Astrocyte of the hippocampus (primary cell): ENCODE measurements at regions not wholly inside any gene's neighbourhood (a gene's known extent, or its start where the extent isn't known, plus 50 kb on each side); places are given as distances from the start of the nearest gene placed in this dataset.

Experiments
- DNase-seq: peaks from one replicate; pipeline ENCODE4 v3.0.0; 2011; ENCODE audit warnings: low read depth, low spot score

DNA sequence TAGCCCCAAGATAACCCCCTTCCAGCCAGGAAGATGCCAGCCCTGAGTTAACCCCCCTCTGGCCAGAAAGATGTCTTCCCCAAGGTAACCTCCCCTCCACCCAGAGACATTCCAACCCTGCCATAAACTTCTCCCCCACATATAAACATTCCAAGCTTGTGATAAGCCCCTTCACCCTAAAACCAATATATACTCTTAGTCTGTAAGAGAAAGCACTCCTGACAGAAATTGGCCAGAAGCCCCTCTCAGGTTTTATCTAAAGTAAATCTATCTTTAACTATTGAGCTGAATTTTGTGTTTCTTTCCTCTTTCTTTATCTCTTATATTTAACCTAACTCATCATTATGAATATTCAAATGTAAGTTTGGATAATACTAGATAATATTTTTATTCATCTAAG, 1775.8 kb upstream of the MIR17HG start:
- DNase-seq = no peak

DNA sequence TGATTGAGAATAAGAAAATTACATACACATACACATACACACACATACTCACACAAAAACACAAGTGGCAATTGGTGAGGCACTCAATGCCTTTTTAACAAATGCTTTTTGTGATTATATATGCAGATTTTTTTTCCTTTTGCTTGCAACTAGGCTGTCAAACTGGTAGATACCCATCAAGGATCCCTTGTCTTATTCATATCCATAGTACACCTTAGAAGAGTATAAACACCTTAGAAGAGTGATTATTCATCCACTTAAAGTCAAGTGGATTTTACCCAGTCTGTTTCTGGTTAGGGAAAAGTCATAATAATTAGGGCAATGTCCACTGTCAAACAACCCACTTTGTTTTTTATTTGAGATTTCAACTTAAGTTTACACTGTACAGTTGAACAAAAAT, 1773.4 kb upstream of the MIR17HG start:
- no peak for DNase-seq

GRCh38 chr13:89577301-89577700, 1770.2 kb upstream of the MIR17HG start:
- no peak for DNase-seq

DNA sequence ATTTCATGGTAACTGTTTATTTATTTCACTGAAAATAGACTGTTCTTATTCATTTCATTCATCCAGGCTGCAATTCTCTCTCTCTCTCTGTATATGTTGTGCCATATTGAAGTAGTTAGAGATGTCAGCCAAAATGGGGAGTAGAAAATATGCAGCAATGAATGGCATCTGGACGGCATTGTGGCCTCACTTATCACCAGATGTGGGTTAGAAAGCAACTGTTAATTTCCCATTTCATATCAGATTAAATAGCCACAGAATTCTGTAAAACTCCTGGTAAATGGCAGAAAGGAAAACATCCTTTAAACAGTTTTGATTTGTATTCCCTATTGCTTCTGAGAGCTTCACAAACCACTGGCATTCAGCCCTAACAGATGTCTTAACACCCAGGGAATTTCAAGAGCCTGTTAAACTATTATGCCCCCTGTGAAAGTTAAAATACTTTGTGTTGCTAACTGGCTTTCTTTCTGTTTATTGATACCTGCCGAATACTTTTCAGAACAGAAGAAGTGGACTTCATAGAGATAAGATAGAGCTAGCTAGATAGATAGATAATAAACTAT, 1763.3 kb upstream of the MIR17HG start:
- peak; percentile 61 for DNase-seq

DNA sequence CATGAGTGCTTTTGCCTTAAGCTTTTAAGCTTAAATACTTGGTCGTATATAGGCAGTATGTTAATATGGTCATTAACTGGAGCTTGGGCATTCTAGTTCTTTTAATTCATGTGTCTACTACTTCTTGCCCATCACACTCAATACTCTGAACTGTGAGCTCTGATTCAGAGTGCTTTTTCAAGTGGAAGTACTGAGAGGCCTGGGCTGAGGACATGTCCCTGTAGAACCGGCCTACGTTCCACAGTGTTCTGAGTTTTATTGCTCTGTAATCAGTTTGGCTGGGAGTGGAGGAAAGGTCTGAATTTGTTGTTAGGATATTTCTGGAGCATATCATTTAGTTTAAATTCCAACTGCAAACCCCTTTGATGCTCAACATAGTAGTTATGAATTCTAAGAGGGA, 1744.8 kb upstream of the MIR17HG start:
- no peak for DNase-seq

GRCh38 chr13:89603187-89603586, 1744.3 kb upstream of the MIR17HG start:
- no peak for DNase-seq

DNA sequence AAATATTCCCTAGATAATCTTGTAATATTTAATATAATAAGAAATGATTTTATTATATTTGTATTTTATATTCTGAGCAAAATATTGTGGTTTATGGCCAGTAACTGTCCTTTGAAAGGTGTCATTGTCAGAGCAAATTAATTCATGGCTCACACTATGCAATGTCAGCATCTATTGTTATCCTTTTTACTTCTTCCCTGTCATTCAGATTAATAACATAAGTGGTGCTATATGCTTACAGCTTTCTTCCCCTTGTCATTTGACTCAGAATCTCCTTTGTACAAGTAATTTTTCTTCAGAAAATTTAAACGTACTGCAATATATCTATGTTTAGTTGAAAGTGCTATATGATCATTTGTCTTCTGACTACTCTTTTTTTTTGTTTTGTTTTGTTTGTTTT, 1738.2 kb upstream of the MIR17HG start:
- DNase-seq = no peak

DNA sequence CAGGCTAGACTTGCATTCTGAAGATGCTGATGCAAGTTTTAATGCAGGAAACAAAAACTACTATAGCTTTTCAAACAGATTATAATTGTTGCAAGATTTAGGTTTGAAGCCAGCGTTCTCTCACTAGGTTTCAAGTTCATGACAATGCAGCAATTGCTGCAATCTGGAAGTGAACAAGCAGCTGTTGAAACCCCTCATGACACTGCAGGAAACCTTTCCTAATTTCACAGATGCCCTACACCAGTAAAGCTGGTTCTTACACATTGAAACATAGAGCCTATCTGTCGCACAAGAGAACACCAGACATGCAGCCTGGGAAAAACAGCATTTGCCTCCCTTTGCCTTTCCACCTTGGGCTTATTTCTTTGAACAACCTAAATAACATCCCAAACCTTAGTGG, 1737.2 kb upstream of the MIR17HG start:
- no peak for DNase-seq

- DNase-seq = no peak
Measured at GRCh38 chr13:89610881-89611280, 1736.6 kb upstream of the MIR17HG start.

DNA sequence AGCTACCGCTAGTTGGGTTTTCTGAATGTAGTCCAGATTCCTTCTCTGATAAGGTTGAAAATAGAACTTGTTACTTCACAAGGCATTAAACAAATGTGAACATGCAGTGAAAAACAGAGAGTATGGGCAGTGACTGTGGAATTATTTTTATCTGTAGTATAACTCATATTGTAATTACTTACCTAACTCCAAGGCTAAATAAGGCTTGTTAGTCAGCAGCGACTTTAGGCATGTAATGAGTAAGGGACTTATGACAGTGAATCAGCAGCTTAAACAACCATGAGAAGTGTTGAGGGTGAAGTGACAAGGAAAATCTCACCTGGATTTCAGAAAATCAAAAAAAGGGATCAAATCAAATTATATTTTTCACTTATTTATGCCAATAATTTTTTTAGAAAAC, 1719.5 kb upstream of the MIR17HG start:
- DNase-seq = peak; percentile 14

GRCh38 chr13:89628567-89628966, 1718.9 kb upstream of the MIR17HG start:
- DNase-seq = no peak

DNA sequence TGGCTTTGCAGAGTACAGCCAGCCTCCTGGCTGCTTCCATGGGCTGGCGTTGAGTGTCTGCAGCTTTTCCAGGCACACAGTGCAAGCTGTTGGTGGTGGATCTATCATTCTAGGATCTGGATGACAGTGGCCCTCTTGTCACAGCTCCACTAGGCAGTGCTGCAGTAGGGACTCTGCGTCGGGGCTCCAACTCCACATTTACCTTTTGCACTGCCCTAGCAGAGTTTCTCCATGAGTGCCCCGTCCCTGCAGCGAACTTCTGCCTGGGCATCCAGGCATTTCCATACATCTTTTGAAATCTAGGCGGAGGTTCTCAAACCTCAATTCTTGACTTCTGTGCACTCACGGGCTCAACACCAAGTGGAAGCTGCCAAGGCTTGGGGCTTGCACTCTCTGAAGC, 1697.3 kb upstream of the MIR17HG start:
- no peak for DNase-seq

GRCh38 chr13:89660752-89661151, 1686.7 kb upstream of the MIR17HG start:
- DNase-seq = no peak

- no peak for DNase-seq
Measured at GRCh38 chr13:89673789-89674311, 1673.6 kb upstream of the MIR17HG start.

GRCh38 chr13:89678466-89679121, 1668.9 kb upstream of the MIR17HG start:
- no peak for DNase-seq

DNA sequence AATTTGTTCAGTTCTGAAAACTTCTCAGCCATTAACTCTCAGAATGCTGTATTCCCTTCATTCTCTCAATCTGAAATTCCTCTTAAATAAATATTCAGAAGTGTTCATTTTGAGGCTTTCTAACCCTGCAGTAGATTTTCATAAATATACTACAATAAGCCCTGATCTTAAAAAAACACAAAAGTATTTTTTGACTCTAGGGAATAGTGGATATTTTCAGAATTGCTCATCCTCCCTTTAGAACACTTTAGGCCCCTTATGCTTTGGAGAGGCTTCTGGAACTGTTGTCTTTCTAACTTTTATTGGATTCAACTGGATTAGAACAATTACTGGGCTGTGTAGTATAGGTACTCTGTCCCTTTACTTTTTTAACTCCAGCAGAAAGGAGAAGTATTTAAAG, 1662.6 kb upstream of the MIR17HG start:
- DNase-seq = no peak

GRCh38 chr13:89686171-89686570, 1661.3 kb upstream of the MIR17HG start:
- DNase-seq = no peak

GRCh38 chr13:89687066-89687465, 1660.4 kb upstream of the MIR17HG start:
- no peak for DNase-seq

GRCh38 chr13:89688918-89689317, 1658.6 kb upstream of the MIR17HG start:
- no peak for DNase-seq

DNA sequence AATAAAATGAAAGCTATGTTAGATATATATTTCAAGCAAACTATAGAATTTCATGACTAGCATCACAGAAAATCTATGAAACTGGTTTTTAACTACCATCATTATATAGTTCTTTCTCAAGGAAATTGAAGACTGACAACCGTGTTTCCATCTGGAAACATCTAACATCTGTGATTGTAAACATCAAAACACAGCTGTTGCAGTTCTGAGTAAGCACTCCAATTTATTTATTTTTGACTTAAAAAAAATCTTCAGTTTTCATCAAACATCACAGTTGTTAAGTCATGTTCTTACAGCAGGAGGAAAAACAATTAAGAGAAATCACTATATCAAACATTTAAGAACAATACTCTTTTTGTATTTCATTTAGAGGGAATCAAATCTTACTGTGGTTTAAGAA, 1653.0 kb upstream of the MIR17HG start:
- DNase-seq = no peak

DNA sequence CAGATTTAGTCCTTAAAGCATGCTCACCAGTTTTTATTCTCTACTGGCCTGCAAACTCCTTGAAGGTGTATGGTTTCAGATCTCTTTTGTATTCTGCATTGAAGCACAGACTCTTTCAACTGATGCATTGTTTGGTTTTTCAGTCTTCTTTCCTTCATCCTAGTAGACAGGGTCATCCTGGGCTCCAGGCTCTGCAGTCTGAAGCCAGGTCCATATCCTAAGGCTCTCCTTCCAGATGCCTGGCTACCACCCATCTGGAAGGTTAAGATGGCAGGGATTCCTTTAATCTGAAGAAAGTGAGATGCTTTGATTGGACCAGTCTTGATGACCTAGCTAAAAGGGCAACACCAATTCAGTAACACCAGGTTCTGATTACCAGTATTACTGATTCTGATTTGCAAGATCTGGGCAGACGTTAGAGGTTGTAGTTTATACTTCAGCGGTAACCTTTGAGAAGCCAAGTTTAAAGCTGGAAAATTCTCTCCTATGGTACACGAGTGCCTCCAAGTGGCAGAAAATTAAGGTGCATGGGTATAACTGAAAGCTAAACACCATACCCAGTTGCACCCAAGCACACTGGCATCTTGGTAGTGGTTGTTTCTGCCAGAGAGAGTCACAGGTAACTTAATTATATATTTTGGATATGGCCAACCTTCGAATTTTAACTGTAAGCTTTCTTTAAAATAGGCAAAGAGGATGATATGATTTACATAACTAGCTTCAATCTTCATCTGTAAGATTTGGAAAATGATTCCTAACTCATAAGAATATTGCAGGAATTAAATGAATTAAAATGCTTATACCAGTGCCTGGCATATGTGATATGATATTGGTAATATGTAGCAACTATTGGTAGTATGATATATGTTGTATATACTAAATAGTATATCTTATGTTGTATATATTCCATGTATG, 1651.9 kb upstream of the MIR17HG start:
- peak; percentile 75 for DNase-seq

GRCh38 chr13:89701913-89702312, 1645.6 kb upstream of the MIR17HG start:
- DNase-seq = no peak

DNA sequence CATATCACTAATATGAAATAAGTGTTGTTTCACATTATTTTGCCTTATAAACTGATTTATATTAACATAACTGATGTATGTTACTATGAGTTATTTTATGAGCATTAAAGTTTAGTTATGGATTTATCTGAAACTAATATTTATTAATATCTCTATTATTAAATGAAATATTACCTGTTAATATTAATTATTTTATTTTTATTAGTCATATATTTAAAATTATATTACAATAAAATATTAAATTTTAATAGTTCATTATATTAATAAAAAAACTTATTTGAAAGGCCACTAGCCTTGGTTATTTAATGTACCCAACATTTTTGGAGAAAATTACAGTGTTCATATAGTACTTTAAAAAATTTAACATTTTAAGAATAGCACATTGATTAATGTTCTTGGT, 1643.4 kb upstream of the MIR17HG start:
- DNase-seq = no peak
